ENCODE measurements at regions not wholly inside any gene's neighbourhood (a gene's known extent, or its start where the extent isn't known, plus 50 kb on each side); places are given as distances from the start of the nearest gene placed in this dataset.

GRCh38 chr18:78789850-78790249 is 189.8 kb upstream of the SALL3 start:
- TF ChIP-seq CTCF (IDR thresholded peaks at IDR 0.05; ENCODE audit: insufficient read depth, low read length, poor library complexity, severe bottlenecking) = no peak
- Histone ChIP-seq H3K27me3 (ENCODE audit: control insufficient read depth, insufficient read depth, low read length) (no peaks in the 10 kb centered on the region), H3K36me3 (ENCODE audit: control insufficient read depth, insufficient read depth, low read length) (no peaks in the 10 kb centered on the region), H3K4me3 (ENCODE audit: low read depth, low read length) (no peak overlapping the region)
- DNase-seq (ENCODE audit: low read depth) = no peak

GRCh38 chr18:78790511-78790910 is 189.1 kb upstream of the SALL3 start:
- H3K36me3 ChIP-seq (ENCODE audit: control insufficient read depth, insufficient read depth, low read length) = no peaks in the 10 kb centered on the region
- H3K4me3 ChIP-seq (ENCODE audit: low read depth, low read length) = no peak overlapping the region
- no peaks in the 10 kb centered on the region for H3K27me3 ChIP-seq (ENCODE audit: control insufficient read depth, insufficient read depth, low read length)
- no peak for DNase-seq (ENCODE audit: low read depth)
- TF ChIP-seq CTCF (IDR thresholded peaks at IDR 0.05; ENCODE audit: insufficient read depth, low read length, poor library complexity, severe bottlenecking) = no peak

GRCh38 chr18:78790960-78791359 is 188.7 kb upstream of the SALL3 start:
- Histone ChIP-seq H3K4me3 (ENCODE audit: low read depth, low read length) (no peak overlapping the region), H3K27me3 (ENCODE audit: control insufficient read depth, insufficient read depth, low read length) (no peaks in the 10 kb centered on the region), H3K36me3 (ENCODE audit: control insufficient read depth, insufficient read depth, low read length) (no peaks in the 10 kb centered on the region)
- no peak for TF ChIP-seq CTCF (IDR thresholded peaks at IDR 0.05; ENCODE audit: insufficient read depth, low read length, poor library complexity, severe bottlenecking)
- DNase-seq (ENCODE audit: low read depth) = no peak

- Histone ChIP-seq H3K36me3 (ENCODE audit: control insufficient read depth, insufficient read depth, low read length) (no peaks in the 10 kb centered on the region), H3K27me3 (ENCODE audit: control insufficient read depth, insufficient read depth, low read length) (no peaks in the 10 kb centered on the region), H3K4me3 (ENCODE audit: low read depth, low read length) (no peak overlapping the region)
- no peak for DNase-seq (ENCODE audit: low read depth)
- no peak for TF ChIP-seq CTCF (IDR thresholded peaks at IDR 0.05; ENCODE audit: insufficient read depth, low read length, poor library complexity, severe bottlenecking)
Observed at GRCh38 chr18:78792094-78792493, 187.5 kb upstream of the SALL3 start.

DNA sequence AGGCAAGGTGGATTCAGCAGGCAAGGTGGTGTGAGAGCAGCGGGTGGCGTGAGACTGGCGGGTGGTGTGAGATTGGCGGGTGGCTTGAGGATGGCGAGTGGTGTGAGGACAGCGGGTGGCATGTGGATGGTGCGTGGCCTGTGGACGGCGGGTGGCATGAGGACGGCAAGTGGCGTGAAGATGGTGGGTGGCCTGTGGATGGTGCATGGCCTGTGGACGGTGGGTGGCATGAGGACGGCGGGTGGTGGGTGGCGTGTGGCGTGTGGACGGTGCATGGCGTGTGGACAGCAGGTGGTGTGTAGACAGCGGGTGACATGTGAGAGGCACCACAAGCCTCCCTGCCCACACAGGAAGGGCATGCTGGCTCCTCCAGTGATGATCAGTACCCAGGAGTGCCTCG is 186.9 kb upstream of the SALL3 start:
- Histone ChIP-seq H3K4me3 (ENCODE audit: low read depth, low read length) (no peak overlapping the region), H3K27me3 (ENCODE audit: control insufficient read depth, insufficient read depth, low read length) (no peaks in the 10 kb centered on the region), H3K36me3 (ENCODE audit: control insufficient read depth, insufficient read depth, low read length) (no peaks in the 10 kb centered on the region)
- no peak for DNase-seq (ENCODE audit: low read depth)
- no peak for TF ChIP-seq CTCF (IDR thresholded peaks at IDR 0.05; ENCODE audit: insufficient read depth, low read length, poor library complexity, severe bottlenecking)

DNA sequence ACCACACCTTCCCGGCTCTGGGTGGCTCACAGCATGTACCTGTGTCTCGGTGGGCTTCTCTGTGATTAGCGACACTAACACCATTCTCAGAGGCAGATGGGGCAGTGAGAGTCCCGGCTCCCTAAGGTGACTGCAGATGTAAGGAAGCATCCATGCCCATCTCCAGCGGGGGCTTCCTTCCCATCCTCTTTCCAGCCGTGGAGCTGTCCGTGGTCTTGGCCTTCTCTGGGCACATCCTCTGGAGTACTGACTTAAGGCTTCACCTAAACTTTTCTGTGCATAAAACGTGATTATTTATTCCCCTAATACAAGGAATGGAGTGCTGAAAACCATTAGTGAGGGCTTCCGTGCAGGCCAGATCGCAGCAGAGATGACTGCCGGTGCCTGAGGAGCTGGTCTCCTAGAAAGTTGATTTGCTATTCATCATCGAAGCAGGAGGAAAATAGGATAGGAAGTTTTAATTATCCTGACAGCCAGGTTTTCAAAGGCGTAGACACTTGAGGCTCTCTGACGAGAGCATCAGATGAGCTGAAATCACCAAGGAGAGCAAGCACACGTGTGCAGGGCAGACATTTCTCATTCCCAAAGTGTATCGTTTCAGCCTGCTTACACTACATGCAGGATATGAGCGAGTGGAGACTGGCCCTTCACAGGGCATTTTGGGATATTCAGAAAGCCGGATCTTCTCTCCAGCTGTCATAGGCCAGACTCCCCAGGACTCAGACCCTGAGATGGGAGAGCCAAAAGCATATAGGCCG is 186.1 kb upstream of the SALL3 start:
- TF ChIP-seq CTCF (IDR thresholded peaks at IDR 0.05; ENCODE audit: insufficient read depth, low read length, poor library complexity, severe bottlenecking) = no peak
- Histone ChIP-seq H3K36me3 (ENCODE audit: control insufficient read depth, insufficient read depth, low read length) (no peaks in the 10 kb centered on the region), H3K4me3 (ENCODE audit: low read depth, low read length) (no peak overlapping the region), H3K27me3 (ENCODE audit: control insufficient read depth, insufficient read depth, low read length) (no peaks in the 10 kb centered on the region)
- no peak for DNase-seq (ENCODE audit: low read depth)
